ENCODE measurements at regions not wholly inside any gene's neighbourhood (a gene's known extent, or its start where the extent isn't known, plus 50 kb on each side); places are given as distances from the start of the nearest gene placed in this dataset.

- TF ChIP-seq CTCF (IDR thresholded peaks at IDR 0.05; ENCODE audit: low read depth, low read length, missing control alignments): no peak
- DNase-seq (ENCODE audit: extremely low read depth, low read depth): no peak
- no peak overlapping the region for H3K4me3 ChIP-seq (replicated peaks; ENCODE audit: low read depth, low read length)
These were observed 479.3 kb downstream of the IRS1 start for GRCh38 chr2:226320076-226320948.

- no peak for DNase-seq (ENCODE audit: extremely low read depth, low read depth)
These were observed 481.6 kb downstream of the IRS1 start for GRCh38 chr2:226317970-226318369.

GRCh38 chr2:226313060-226313459 lies 486.6 kb downstream of the IRS1 start:
- no peak for DNase-seq (ENCODE audit: extremely low read depth, low read depth)
- TF ChIP-seq CTCF (IDR thresholded peaks at IDR 0.05; ENCODE audit: low read depth, low read length, missing control alignments): no peak
- H3K4me3 ChIP-seq (replicated peaks; ENCODE audit: low read depth, low read length): no peak overlapping the region

More at GRCh38 chr2:226317970-226318369, 481.6 kb downstream of the IRS1 start:
- no peak overlapping the region for H3K4me3 ChIP-seq (replicated peaks; ENCODE audit: low read depth, low read length)
- no peak for TF ChIP-seq CTCF (IDR thresholded peaks at IDR 0.05; ENCODE audit: low read depth, low read length, missing control alignments)

GRCh38 chr2:226312155-226312554 lies 487.5 kb downstream of the IRS1 start:
- no peak overlapping the region for H3K4me3 ChIP-seq (replicated peaks; ENCODE audit: low read depth, low read length)
- TF ChIP-seq CTCF (IDR thresholded peaks at IDR 0.05; ENCODE audit: low read depth, low read length, missing control alignments): no peak

GRCh38 chr2:226310146-226310545 lies 489.5 kb downstream of the IRS1 start:
- DNase-seq (ENCODE audit: extremely low read depth, low read depth): no peak
- H3K4me3 ChIP-seq (replicated peaks; ENCODE audit: low read depth, low read length): no peak overlapping the region
- no peak for TF ChIP-seq CTCF (IDR thresholded peaks at IDR 0.05; ENCODE audit: low read depth, low read length, missing control alignments)

More at GRCh38 chr2:226312155-226312554, 487.5 kb downstream of the IRS1 start:
- no peak for DNase-seq (ENCODE audit: extremely low read depth, low read depth)

GRCh38 chr2:226308986-226309385 lies 490.6 kb downstream of the IRS1 start:
- no peak for TF ChIP-seq CTCF (IDR thresholded peaks at IDR 0.05; ENCODE audit: low read depth, low read length, missing control alignments)
- no peak overlapping the region for H3K4me3 ChIP-seq (replicated peaks; ENCODE audit: low read depth, low read length)

More at GRCh38 chr2:226308986-226309385, 490.6 kb downstream of the IRS1 start:
- peak; percentile 85 for DNase-seq (ENCODE audit: extremely low read depth, low read depth)

All from HFF-Myc (cell line).